PFSK-1 (cell line): ENCODE measurements at regions not wholly inside any gene's neighbourhood (a gene's known extent, or its start where the extent isn't known, plus 50 kb on each side); places are given as distances from the start of the nearest gene placed in this dataset.

ENCODE experiments used
- FOXP2 ChIP-seq: optimal IDR thresholded peaks from 2 replicates; pipeline ENCODE3; 2011; ENCODE audit warnings: borderline replicate concordance, control low read depth, inconsistent platforms; ENCODE audit not compliant: insufficient read depth; ENCODE audit errors: extremely low read length, extremely low read depth
- SIN3A ChIP-seq: IDR thresholded peaks from 2 replicates; pipeline ENCODE4 v1.6.1; 2012; ENCODE audit warnings: mild to moderate bottlenecking, low read length, moderate library complexity, borderline replicate concordance; ENCODE audit not compliant: insufficient read depth

GRCh38 chr1:68307378-68307787 lies 75.1 kb upstream of the WLS start:
- TF ChIP-seq FOXP2, result no peak
- TF ChIP-seq SIN3A, result no peak
